ENCODE measurements at regions not wholly inside any gene's neighbourhood (a gene's known extent, or its start where the extent isn't known, plus 50 kb on each side); places are given as distances from the start of the nearest gene placed in this dataset.

- no peak for DNase-seq
- H3K27ac ChIP-seq, result peak overlapping the region in 1 of 4 donors; percentile 0
Observed at GRCh38 chrX:131831185-131831520, 191.9 kb upstream of the STK26 start.

GRCh38 chrX:131836161-131836560, 186.9 kb upstream of the STK26 start:
- no peak for TF ChIP-seq POLR2A (IDR thresholded peaks at IDR 0.05)
- no peak for TF ChIP-seq CTCF (IDR thresholded peaks at IDR 0.05)
- H3K27ac ChIP-seq, result no peak overlapping the region
- H3K9me3 ChIP-seq, result no peaks in the 10 kb centered on the region
- H3K27me3 ChIP-seq, result no peaks in the 10 kb centered on the region
- DNase-seq, result no peak
- H3K4me3 ChIP-seq, result no peak overlapping the region
- H3K36me3 ChIP-seq, result no peaks in the 10 kb centered on the region
- no peaks in the 10 kb centered on the region for H3K4me1 ChIP-seq

More at GRCh38 chrX:131831185-131831520, 191.9 kb upstream of the STK26 start:
- Histone ChIP-seq H3K4me1 (no peaks in the 10 kb centered on the region), H3K27me3 (no peaks in the 10 kb centered on the region), H3K9me3 (no peaks in the 10 kb centered on the region), H3K36me3 (no peaks in the 10 kb centered on the region), H3K4me3 (peak overlapping the region in 1 of 4 donors; percentile 18)
- TF ChIP-seq CTCF (IDR thresholded peaks at IDR 0.05), result no peak
- TF ChIP-seq POLR2A (IDR thresholded peaks at IDR 0.05), result no peak

GRCh38 chrX:131837325-131837724, 185.8 kb upstream of the STK26 start:
- Histone ChIP-seq H3K4me3 (no peak overlapping the region), H3K9me3 (no peaks in the 10 kb centered on the region), H3K27ac (no peak overlapping the region), H3K4me1 (no peaks in the 10 kb centered on the region), H3K36me3 (no peaks in the 10 kb centered on the region), H3K27me3 (no peaks in the 10 kb centered on the region)
- DNase-seq, result no peak
- TF ChIP-seq CTCF (IDR thresholded peaks at IDR 0.05) (no peak), POLR2A (IDR thresholded peaks at IDR 0.05) (no peak)

- H3K4me1 ChIP-seq, result no peaks in the 10 kb centered on the region
- no peak for DNase-seq
- no peak overlapping the region for H3K27ac ChIP-seq
- TF ChIP-seq CTCF (IDR thresholded peaks at IDR 0.05) (no peak), POLR2A (IDR thresholded peaks at IDR 0.05) (no peak)
- H3K9me3 ChIP-seq, result no peaks in the 10 kb centered on the region
- H3K4me3 ChIP-seq, result no peak overlapping the region
- H3K27me3 ChIP-seq, result no peaks in the 10 kb centered on the region
- H3K36me3 ChIP-seq, result no peaks in the 10 kb centered on the region
Observed at GRCh38 chrX:131840799-131841495, 182.2 kb upstream of the STK26 start.

- Histone ChIP-seq H3K27ac (no peak overlapping the region), H3K4me1 (no peaks in the 10 kb centered on the region), H3K9me3 (no peaks in the 10 kb centered on the region), H3K4me3 (no peak overlapping the region), H3K27me3 (no peaks in the 10 kb centered on the region), H3K36me3 (no peaks in the 10 kb centered on the region)
- DNase-seq, result peak in 1 of 3 donors; percentile 52
- TF ChIP-seq POLR2A (IDR thresholded peaks at IDR 0.05) (no peak), CTCF (IDR thresholded peaks at IDR 0.05) (peak; percentile 40 to 79 (median 62))
Observed at GRCh38 chrX:131841496-131842437, 181.3 kb upstream of the STK26 start.
